T-helper 2 cell (primary cell): ENCODE measurements at regions not wholly inside any gene's neighbourhood (a gene's known extent, or its start where the extent isn't known, plus 50 kb on each side); places are given as distances from the start of the nearest gene placed in this dataset.

Experiments used
- DNase-seq, 5 experiments: peaks; one replicate each; pipeline versions ENCODE4 v3.0.0 to v3.0.0-alpha.2; 2012 to 2022

DNA sequence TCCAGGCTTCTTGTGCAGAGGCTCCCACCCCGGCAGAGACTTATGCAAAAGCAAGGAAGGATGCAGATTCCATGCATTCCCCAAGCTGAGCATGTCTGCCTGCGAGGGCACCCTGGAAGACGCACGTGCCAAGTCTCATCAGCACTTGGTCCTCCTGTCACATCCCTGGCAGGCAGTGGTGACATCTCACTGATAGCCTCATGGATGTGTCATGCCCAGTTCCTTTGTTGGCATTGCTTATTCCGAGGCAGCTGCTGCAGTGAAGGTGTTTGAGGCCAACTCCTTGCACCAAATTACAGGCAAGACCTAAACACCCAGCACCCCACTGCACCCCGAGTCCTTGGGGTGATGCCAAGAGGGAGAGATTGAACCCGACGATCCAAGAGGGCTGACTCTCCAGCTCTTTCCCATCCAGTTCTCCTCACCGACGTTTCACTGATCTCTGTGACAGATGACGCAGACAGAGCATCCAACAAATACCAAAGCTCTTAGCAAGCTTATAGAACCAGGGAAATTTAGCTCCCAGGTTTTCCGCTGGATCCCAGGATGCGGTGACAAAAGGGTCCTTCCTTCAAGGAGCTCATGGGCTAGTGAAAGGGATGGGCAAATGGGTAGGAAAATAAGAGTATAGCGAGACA, 611.1 kb downstream of the AJAP1 start:
- DNase-seq = no peak

DNA sequence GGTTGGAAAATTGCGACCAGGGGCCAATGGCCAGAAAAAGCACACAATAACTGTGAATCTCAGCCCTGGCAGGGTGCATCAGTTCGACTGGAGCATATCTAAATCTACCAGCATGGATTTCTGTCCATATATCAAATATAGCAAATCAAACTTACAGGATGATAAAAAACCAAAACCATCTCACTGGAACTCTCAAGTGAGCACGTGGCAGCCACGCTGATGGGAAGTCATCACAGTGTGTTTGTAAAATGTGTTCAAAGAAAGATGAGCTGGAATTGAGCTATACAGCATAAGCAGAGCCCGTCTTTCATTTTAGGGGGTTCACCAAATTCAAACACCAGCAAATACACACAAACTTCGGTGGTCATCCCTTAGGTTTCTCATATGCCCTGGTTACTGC, 610.1 kb downstream of the AJAP1 start:
- no peak for DNase-seq

DNA sequence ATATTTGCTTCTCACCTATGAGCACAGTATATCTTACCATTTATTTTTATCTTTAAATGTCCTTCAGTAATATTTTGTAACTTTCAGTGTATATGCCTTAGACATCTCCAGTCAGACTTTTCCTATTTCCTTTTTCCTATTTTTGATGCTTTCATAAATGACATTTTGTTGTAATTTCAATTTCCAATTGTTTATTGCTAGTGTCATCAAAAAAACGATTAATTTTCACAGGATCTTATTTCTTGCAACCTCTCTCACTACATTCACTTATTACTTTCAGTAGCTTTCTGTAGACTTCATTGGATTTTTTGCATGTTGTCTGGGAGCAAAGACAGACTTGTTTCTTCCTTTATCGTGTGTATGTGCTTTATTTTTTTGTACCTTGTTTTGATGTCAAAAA, 602.4 kb downstream of the AJAP1 start:
- DNase-seq = no peak

DNA sequence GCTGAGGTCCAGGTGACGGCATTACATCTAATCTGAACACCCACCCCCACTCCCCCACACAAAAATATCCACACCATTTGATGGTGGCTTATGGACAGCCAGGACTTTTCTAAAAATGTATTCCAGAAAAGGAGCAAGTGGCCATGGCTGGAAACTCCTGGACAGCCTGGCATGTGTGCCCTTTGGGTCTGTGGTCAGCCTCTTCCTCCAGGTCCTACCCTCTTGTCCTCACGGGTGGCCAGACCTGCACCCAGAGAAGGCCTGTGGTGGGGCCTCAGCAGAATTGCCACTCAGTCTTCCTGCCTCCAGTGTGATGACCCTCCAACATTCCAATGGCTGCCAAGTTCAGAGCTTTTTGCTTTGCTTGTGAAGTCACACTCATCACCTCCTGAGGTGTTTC, 600.6 kb downstream of the AJAP1 start:
- no peak for DNase-seq

DNA sequence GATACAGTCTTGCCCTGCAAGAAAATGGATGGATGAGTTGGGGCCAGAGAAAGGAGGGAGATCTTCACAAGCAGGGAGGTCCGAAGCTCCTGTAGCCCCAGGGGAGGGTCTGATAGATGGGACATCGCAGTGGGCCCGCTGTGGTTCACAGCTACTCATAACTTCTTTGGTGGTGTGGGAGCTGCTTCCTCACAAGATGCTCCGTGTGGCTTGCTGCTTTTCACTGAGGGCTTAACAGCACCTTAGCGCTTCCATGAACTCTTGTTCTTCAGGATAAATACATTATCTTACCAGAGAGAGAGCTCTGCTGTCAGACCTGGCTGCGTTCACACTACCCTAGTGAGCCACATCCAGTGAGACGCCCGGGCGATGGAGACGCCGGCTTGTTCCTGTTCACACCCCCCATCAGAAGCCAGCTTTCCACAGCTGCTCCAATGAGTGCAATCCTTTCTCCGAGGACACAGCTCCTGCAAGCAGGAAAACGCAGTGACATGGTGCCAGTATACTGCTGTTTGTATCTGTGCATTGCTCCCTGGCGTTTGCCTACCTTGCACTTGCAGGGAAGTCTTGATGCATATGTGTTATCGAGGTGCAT, 599.8 kb downstream of the AJAP1 start:
- no peak for DNase-seq

DNA sequence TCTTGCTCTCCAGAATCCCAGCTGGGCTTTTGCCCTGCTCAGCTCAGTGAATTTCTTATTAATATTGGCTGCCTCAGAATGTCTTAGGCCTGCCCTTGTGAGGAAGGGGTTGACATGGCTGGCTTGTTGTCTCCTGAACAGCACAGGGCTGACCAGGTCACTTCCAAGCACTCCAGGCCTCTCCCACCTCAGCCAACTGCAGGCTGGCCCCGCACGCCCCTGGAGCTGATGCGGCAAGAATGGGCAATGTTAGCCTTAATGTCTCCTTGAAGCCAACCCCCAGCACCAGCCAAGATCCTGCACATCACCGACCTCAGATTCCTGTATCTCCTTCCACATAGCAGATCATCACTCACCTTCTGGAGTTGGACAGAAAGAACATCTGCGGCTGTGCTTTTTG, 598.6 kb downstream of the AJAP1 start:
- DNase-seq = no peak

DNA sequence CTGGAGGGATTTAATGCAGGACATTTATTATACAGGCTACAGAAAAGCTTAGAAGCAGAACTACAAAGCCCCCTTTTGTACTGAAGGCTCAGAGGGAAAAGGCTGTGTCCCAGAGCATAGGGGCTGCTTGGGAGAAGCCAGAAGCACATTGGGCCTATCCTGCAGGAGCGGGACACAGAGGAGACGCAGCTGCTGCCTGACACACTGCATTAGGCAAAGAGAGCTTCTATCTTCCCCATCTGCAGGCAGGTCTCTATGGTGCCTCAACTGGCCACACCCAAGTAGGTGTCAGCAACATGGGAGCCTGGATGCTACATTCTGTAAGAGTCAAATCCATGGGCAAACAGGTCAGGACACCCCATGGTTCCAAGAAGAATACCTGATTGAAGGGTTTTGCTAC, 595.9 kb downstream of the AJAP1 start:
- no peak for DNase-seq

DNA sequence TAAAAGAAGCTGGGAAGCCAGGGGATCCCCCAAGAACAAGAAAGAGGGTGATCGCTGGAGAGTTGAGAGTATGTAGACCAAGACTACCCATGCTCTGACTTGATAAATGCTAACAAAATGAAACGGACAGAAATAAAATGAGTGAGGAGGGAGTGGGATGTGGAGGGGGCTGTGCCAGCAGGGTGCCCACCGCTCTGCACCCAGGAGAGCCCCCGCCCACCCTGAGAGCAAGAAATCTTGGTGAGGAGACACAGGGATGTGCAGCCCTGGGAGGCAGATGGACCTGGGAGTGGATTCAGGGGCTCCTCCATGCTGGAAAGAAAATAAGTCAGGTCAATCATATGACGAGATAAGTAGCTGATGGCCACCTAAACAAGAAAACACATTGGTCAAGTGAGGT, 590.9 kb downstream of the AJAP1 start:
- DNase-seq = no peak

DNA sequence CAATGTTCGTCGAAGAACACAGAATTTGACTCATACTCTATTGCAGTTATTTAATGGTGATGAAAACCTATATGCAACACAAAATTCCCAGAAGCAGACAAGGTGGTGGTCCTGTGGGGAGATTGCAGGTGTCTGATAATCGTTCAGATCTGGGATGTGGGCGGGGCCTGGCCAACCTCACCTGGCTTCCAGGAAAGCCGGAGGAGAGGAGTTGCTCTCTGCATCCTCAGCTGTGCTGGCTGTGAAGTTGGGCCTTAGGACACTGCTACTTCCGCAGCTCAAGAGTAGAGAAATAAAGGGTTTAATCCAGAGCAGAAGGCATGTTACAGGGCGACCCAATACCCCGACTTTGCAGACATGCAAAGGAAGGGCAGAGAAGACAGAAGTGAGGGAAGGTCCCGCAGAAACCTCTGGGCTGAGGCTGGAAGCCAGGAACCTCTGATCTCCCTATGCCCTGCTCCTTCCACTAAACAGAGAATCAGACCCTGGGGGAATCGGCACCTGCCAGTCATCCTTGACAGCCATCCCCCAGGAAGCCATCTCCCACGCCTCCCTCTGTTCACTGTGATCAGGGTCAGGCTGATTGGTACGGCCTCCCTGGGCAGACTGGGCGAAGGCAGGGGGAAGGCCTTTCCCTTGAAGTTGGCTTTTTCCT, 590.3 kb downstream of the AJAP1 start:
- DNase-seq = no peak

DNA sequence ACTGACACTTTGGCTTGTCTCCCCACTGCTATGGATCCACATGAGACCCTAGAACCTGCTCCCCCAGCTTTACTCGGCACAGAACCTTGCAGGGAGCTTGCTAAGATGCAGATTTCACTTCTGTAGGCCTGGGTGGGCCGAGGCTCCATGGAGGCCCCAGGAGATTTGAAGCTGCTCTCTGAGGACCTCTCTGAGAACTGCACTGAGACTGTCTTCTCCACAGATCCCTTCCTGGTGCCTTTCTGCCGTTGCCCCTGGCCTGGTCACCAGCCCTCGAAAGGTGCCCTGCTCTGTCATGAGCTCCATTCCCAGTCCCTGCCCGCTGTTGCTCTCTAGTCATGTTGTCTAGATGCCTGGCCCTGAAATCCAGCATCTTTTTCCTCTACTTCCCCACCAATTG, 588.4 kb downstream of the AJAP1 start:
- no peak for DNase-seq

DNA sequence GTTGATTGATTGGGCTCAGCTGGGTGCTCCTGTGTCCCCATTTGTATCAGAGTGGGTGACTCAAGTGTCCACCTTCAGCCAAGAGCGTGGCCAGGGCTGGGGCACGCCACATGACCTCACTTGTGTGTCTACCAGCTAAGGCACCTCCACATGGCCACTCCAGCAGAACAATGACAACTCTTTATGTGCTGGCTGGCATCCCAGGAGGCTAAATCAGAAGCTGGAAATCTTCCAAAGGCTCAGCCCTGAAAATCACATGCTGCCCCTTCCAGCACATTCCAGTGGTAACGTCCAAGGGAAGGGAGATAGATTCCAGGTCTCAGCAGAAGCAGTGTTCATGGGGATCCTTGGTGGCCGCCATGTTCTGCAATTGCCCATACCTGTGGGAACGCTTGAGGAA, 585.5 kb downstream of the AJAP1 start:
- no peak for DNase-seq

DNA sequence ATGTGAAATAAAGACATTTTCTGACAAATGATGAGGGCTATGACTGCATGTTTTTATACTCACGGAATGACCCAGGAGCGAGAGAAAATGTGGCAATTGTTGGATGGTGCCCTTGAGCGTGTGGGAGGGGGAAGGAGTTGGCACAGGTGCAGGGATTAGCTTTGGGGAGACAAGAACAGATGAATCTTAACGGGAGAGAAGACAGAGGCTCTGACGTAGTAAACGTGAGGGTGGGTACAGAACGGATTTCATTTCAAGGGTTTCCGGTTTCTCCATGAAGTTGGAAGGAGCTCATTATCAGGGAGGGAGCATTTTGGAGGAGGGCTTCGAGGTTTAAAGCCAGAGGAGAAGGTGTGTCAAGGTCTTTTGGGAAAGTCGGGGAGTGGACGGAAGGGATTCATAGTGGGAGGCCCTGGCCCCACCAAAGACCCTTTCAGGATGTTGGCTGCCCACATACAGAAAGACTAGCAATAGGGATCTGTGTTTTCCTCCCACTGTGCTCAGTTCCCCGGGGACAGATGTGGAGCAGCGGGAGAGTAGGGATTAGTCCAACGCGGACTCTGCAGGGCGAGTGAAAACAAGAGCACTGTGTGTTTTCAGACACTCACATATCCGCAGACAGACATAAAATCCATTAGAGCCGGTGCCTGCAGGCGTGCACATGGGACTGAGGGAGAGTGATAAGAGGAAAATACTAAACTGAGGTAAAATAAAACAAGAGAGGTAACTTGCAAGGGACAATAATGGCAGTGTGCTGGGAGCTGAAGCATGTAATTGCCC, 584.1 kb downstream of the AJAP1 start:
- no peak for DNase-seq

DNA sequence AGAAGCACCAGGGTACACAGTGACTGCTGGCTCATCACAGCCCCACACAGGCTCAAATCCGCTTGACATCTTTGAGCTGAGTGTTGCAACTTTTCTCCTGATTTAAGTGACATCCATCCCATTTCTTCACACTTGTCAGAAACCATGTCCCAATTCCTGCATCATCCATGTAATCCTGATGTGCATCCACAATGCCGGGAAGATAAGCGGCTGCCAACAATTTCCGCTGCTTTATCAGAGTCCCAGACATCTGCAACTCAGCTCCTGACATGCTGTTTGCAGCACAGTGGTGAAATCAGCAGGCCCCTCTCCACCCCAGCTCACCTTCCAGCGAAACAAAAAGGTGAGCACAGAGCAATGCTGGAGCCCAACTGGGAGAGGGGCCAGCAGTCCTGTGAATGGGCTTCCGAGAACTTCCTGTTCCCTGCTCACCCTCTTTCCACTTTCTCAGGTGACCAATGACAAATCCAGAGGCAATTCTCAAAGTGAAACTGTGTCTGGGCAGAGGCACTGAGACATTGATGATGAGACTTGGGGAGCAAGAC, 581.0 kb downstream of the AJAP1 start:
- no peak for DNase-seq

DNA sequence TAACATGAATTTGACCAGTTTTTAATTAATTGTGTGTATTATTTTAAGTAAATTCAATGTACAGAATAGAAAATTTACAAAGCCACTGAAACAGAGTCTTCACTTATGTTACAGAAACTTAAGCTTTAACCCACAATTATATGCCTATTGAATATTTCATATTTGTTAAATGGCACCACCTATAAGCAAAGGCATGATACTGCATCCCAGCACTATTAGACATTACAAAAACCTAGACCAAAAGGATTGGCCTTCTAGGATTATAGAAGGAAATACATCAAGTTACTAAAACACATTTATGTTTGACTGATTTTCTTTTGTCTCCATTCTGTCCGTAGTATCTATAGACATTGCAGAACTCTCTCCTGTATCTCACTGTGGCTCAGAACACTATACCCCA, 578.1 kb downstream of the AJAP1 start:
- no peak for DNase-seq

DNA sequence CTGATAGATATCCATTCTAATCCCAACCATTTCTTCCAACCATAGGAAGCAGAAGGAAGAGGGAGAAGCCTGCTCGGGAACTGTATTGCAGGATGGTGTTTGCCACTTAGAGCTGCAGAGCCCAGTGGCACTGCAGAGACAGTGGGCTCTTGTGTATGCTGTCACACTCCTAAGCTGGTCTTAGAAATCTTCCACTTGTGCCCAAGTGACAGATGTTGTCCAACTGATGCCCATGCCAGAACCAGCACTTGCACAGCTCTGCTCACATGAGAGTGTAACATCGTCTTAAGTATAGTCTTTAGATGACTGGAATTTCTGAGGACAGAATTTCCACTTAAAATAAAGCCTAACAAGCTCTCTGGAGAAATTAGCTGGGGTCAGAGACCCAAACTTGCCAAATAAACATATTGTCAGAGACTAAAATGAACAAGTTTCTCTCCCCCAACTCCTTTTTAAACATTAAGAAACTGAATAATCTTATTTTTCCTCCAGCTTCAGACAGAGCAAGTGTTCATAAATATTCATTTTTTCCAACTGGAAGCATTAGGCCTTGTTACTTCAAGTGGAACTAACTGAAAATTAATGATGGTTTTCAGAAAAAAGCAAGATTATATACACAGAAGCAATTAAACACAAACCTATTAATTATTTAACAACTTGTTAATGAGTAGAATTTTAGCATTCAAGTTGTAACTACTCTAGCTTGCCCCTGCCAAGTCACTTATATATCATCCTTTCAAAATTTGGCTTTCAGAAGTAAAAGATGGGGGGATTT, 577.3 kb downstream of the AJAP1 start:
- DNase-seq = no peak

DNA sequence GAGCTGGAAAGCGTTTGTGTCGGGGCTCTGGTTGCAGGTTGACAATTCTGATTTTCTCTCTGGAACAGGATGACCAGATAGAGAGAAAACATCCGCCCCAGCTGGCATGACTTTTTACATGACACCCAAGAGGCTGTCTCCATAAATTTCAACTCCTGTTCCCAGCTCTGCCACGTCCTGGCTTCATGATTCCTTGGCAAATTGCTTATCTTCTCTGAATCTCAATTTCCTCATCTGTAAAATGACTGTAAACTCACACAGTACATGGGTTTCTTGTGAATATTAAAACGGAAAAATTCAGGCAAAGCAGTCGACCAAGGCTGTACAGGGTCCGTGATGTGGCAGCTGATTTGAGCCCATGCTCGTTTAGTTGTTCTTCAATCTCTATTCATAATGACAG, 572.7 kb downstream of the AJAP1 start:
- DNase-seq = no peak

DNA sequence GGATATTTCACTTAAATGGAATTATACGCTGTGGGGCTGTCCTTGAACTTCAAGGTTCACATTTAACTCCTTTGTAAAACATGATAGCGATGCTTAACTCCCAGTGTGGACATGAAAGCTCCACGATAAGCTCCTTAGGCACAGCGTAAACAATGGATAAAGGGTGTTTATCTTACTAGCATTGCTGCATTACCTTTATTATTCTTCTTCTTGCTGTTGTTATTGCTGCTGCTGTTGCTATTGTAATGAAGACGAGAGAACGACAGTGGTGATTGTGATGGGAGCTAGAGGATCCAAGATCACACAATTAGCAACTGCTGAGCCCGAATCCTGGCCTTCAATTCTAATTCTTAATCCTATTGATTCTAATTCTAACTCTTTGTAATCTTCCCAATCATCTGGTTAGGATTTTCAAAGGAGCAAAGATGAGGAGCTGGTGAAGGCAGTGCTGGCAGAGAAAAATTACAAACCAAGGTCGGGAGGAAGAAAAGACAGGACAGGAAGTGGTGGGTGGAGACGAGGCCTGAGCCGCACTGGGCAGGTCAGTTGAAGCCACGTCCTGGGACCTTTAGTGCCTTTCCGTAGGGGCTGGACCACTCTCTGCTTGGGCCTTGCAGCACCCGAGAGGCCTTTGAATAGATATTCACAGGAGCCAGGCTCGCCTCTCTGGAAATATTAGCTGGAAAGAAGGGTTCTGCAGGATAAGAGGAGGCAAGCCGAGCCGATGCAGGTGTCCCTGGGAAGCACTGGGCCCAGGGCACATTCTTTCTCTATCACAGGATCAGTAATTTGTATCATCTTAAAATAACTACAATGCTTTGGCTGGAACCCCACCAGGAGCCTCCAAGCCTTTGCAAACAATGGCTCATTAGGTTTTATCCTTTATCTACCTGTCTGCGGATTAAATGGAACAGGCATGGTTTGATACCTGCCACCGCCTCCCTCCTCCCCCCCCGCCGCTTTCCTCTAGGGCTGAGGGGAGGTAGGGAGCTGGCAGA, 571.6 kb downstream of the AJAP1 start:
- no peak for DNase-seq

DNA sequence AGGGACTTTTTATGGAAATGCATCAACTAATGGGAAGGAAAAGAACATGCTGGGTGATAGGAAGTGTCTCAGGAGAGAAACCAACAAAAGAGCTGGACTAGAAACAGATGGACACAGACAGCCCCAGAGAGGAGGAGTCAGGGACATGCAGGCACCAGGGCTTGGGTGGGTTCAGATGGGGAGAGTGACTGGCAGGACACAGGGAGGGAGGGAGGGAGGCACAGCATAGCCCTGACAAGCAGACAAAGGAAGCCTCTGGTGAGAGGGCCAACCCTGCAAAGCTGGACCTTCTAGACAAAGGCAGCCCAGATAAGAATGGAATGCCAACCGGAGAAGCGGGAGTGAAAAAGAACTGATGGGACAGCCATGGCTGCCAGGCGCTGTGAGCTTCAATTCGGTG, 568.8 kb downstream of the AJAP1 start:
- DNase-seq = no peak

DNA sequence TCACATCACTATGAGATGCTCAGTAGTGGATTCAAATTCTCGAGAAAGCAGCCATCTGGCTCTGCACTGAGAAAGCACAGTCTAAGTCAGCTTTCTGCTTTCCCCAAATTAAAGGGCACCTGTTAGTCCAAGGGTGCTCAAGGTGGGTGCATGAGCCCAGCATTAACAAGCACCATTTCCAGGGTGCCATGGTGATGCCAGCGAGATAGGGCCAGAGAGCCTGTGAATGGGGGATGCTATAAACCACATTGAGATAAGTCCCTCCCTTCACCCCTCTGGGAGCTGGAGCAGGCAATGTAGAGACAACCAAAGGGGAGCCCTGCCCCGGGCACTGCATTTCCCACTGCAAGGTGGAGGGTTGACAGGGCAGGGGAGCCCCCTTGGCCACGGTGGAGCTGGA, 568.2 kb downstream of the AJAP1 start:
- no peak for DNase-seq

DNA sequence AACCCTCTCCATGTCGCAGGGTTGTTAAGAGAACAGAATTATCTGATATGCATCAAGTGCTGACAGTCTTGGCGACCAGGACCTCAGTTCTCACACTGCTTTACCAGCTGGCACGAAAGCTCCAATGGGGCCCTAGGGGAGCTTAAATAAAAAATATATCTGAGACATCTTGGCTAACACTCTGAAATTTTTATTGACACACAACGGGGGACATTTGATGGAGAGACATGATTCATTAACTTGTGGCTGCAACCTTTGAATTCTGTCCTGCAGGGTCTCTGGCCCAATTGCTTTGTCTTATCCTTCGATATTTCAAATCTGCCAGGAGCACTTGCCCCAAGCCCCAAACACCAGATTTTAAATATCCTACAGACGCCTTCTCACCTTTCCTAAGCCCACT, 567.0 kb downstream of the AJAP1 start:
- no peak for DNase-seq

DNA sequence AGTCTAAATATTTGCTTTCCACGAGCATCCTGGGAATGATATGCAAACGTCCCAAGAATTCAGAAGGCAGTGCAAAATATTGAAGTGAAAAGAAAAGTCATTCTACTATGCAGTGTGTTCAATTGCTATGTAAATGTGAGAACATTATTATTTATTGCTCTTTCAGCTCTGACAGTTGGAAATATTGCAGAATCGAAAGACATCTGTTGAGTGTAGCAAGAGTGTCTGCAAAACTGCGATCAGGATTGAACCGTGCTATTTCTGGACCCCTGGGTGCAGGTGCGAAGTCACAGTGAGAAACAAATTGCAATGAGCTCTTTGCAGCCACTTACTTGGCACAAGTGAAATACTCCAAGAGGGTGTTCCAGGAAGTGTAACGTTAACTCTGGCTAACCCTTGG, 566.4 kb downstream of the AJAP1 start:
- no peak for DNase-seq
